ENCODE measurements at regions not wholly inside any gene's neighbourhood (a gene's known extent, or its start where the extent isn't known, plus 50 kb on each side); places are given as distances from the start of the nearest gene placed in this dataset.

DNA sequence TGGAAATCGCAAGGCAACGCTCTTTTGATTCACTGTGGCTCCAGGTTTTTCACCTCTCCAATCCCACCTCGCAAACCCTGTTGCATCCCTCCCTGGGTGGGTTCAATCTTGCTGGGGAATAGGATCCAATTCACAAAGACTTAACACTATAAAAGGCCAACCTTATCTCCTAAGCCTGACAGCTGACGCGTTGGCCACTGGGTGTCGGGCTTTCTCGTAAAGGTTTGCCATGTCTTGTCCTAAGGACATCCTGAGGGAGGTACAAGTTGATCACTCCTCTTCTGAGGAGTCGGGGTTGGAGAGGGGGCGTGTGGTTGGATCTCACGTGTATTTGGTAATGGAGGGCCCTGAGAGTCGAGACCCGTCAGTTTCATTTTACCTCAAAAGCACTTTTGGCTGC, 112.6 kb upstream of the FZD10 start:
- H3K4me3 ChIP-seq (ENCODE audit: control insufficient read depth, low read depth, low read length): no peak overlapping the region
- TF ChIP-seq, protein P1, sequence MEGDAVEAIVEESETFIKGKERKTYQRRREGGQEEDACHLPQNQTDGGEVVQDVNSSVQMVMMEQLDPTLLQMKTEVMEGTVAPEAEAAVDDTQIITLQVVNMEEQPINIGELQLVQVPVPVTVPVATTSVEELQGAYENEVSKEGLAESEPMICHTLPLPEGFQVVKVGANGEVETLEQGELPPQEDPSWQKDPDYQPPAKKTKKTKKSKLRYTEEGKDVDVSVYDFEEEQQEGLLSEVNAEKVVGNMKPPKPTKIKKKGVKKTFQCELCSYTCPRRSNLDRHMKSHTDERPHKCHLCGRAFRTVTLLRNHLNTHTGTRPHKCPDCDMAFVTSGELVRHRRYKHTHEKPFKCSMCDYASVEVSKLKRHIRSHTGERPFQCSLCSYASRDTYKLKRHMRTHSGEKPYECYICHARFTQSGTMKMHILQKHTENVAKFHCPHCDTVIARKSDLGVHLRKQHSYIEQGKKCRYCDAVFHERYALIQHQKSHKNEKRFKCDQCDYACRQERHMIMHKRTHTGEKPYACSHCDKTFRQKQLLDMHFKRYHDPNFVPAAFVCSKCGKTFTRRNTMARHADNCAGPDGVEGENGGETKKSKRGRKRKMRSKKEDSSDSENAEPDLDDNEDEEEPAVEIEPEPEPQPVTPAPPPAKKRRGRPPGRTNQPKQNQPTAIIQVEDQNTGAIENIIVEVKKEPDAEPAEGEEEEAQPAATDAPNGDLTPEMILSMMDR (IDR thresholded peaks at IDR 0.05; ENCODE audit: control insufficient read depth, insufficient read depth, low read depth, low read length, missing control alignments): no peak
- DNase-seq (ENCODE audit: low read depth): no peak

DNA sequence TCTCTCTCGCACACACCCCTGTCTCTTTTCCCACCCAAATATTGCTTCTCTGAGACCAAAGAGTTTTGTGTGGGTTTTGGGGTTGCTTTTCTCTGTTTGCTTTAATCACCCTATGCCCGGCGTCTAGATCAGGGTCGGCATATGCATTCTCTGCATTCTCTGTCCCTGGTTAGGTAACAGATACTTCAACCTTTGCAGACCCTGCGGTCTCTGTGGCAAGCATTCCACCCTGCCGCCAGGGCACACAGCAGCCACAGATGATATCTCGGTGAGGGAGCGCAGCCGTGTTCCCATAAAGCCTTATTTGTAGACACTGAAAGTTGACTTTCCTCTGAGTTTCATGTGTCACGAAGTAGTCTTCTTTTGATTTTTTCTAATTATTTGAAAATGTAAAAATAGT, 110.4 kb upstream of the FZD10 start:
- no peak for DNase-seq (ENCODE audit: low read depth)
- TF ChIP-seq, protein P1 (IDR thresholded peaks at IDR 0.05; ENCODE audit: control insufficient read depth, insufficient read depth, low read depth, low read length, missing control alignments): no peak
- H3K4me3 ChIP-seq (ENCODE audit: control insufficient read depth, low read depth, low read length): no peak overlapping the region

DNA sequence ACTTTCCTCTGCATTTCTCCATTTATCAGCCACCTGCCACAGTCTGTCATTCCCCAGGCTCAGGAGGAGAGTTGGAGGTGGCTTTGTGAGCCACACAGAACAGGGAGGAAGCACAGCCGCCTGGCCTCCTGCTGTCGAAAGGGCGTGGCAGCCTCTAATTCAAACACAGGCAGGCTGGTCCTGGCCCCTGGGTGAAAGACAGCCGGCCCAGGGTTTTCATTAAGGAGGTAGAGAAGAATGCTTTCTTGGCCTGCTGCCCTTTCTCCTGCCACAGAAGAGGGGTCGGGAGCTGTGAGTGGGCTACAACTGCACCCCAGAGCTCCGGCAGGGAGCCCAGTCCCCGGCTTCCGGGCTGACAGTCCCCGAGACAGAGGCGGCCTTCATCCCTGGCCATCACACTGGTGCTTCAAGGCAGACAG, 108.6 kb upstream of the FZD10 start:
- TF ChIP-seq, protein P1 (IDR thresholded peaks at IDR 0.05; ENCODE audit: control insufficient read depth, insufficient read depth, low read depth, low read length, missing control alignments): no peak
- DNase-seq (ENCODE audit: low read depth): no peak
- no peak overlapping the region for H3K4me3 ChIP-seq (ENCODE audit: control insufficient read depth, low read depth, low read length)

DNA sequence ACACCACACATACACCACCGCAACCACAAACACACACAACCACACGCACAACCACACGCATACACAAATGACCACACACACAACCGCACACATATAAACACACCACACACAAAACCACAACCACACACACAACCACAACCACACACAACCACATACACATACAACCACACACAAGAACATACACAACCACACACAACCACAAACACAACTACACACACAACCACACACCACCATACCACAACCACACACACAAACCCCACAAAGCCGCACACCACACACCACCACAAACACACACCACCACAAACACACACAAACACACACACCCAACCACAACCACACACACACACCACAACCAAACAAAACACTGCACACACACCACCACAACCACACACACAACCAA, 107.5 kb upstream of the FZD10 start:
- no peak overlapping the region for H3K4me3 ChIP-seq (ENCODE audit: control insufficient read depth, low read depth, low read length)
- TF ChIP-seq, protein P1 (IDR thresholded peaks at IDR 0.05; ENCODE audit: control insufficient read depth, insufficient read depth, low read depth, low read length, missing control alignments): no peak
- no peak for DNase-seq (ENCODE audit: low read depth)

DNA sequence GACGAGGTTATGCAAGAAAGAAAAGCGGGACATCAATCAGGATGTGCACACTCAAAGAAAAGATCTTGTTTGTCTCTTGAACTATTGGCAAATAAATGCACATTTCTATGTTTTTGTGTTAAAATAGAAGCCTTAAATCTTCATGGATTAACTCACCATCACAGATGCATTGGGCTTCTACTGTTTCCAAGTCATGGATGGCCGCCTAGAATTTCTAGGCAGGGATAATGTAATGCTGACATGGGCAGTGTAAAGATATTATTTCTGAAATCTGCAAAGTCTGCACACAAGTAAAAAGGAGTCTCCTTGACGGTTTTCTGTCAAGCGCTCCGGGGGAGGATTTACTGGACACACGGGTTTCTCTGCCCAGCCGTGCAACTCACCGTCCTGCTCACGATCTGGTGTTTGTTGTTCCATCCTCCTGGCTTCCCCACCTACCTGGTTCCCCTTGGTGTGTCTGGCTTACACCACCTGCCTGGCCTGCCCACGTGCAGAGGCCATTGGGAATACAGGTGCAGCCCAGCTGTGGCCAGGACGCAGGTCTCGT, 103.3 kb upstream of the FZD10 start:
- no peak for DNase-seq (ENCODE audit: low read depth)
- H3K4me3 ChIP-seq (ENCODE audit: control insufficient read depth, low read depth, low read length): no peak overlapping the region
- TF ChIP-seq, protein P1 (IDR thresholded peaks at IDR 0.05; ENCODE audit: control insufficient read depth, insufficient read depth, low read depth, low read length, missing control alignments): no peak

DNA sequence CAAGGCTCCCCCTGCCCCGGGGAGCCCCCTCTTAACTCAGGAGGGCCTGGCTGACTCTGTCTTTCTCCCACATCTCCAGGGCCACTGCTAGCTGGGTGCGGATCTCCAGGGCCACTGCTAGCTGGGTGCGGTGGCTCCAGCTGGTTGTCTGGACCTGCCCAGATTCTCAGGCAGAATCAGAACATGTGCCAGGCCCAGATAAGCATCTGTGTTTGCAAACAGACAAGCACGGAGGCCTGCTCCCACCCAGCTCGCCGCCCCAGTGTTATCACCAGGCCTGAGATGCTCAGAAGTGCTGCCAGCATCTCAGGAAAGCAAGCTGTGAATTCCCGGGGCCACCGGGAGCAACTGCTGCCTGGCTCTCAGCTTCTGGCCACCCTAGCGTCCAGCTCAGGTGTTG, 98.4 kb upstream of the FZD10 start:
- H3K4me3 ChIP-seq (ENCODE audit: control insufficient read depth, low read depth, low read length): no peak overlapping the region
- TF ChIP-seq, protein P1 (IDR thresholded peaks at IDR 0.05; ENCODE audit: control insufficient read depth, insufficient read depth, low read depth, low read length, missing control alignments): no peak
- no peak for DNase-seq (ENCODE audit: low read depth)

DNA sequence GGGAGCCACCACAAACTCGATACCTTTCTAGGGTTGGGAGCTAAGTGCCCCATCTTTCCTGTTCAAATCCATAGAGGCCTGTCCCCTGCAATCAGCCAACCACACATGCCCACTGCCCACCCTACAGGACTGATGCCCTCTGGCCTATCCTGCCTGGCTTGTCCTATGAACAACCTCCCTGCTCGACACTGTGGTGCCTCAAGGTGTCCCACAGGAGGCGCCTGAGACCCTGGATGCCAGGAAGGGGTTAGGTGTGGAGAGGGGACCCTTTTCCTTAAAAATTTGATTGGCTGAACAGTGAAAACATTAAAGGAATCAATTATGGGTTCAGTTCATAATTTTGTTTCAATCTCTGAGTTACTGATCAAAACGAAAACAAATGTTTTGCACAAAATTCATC, 97.3 kb upstream of the FZD10 start:
- DNase-seq (ENCODE audit: low read depth): no peak
- TF ChIP-seq, protein P1 (IDR thresholded peaks at IDR 0.05; ENCODE audit: control insufficient read depth, insufficient read depth, low read depth, low read length, missing control alignments): no peak
- no peak overlapping the region for H3K4me3 ChIP-seq (ENCODE audit: control insufficient read depth, low read depth, low read length)
